HFFc6 (cell line): ENCODE measurements at regions not wholly inside any gene's neighbourhood (a gene's known extent, or its start where the extent isn't known, plus 50 kb on each side); places are given as distances from the start of the nearest gene placed in this dataset.

Source experiments
- DNase-seq: peaks from one replicate; pipeline ENCODE4 v3.0.0-alpha.2; 2018
- H3K27ac Mint-ChIP-seq: 2 replicates; pipeline ENCODE4 v1.8.0; 2020; ENCODE audit warnings: mild to moderate bottlenecking, mixed read lengths
- H3K27me3 Mint-ChIP-seq: 2 replicates; pipeline ENCODE4 v1.8.0; 2021; ENCODE audit warnings: mild to moderate bottlenecking, moderate library complexity, mixed read lengths; ENCODE audit not compliant: insufficient read depth
- H3K36me3 Mint-ChIP-seq: 2 replicates; pipeline ENCODE4 v1.8.0; 2021; ENCODE audit warnings: low read depth, mixed read lengths
- H3K4me1 Mint-ChIP-seq: 2 replicates; pipeline ENCODE4 v1.8.0; 2020; ENCODE audit warnings: low read depth, mixed read lengths
- H3K4me3 Mint-ChIP-seq: 2 replicates; pipeline ENCODE4 v1.8.0; 2020; ENCODE audit warnings: mild to moderate bottlenecking, moderate library complexity, mixed read lengths
- H3K9me3 Mint-ChIP-seq: 2 replicates; pipeline ENCODE4 v1.8.0; 2020; ENCODE audit warnings: mild to moderate bottlenecking, mixed read lengths
- CTCF ChIP-seq: fragments of 200-600 bp; sonication (generic); IDR thresholded peaks from 2 replicates; pipeline ENCODE4 v1.5.0; 2021; ENCODE audit warnings: antibody characterized with exemption, mild to moderate bottlenecking

- TF ChIP-seq CTCF: no peak
- no peaks in the 10 kb centered on the region for H3K9me3 Mint-ChIP-seq
These were observed 484.7 kb downstream of the LRIG3 start for GRCh38 chr12:58435647-58436046.

DNA sequence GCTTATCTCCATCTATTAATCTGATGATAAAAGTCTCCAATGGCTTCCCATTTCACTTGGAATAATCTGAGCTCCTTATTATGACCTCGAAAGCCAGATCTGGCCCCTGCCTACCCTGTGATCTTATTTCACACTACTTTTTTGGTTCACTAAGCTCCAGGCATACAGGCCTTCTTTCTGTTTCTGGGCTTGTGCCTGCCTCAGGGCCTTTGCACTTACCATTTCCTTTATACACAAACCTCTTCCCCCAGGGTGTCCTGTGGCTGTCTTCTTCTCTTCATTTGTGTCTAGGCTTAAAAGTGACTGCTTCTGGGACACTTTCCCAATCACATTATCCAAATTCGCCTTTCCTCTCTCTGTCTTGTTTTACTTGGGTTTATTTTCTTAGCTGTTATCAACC is 478.8 kb downstream of the LRIG3 start:
- peaks cover 9% of the 10 kb centered on the region for H3K4me1 Mint-ChIP-seq
- no peaks in the 10 kb centered on the region; the same call in 1 of the 2 replicates for H3K36me3 Mint-ChIP-seq
- DNase-seq: no peak
- H3K4me3 Mint-ChIP-seq: no peak overlapping the region
- no peak overlapping the region for H3K27ac Mint-ChIP-seq
- H3K27me3 Mint-ChIP-seq: no peaks in the 10 kb centered on the region
- no peak for TF ChIP-seq CTCF
- H3K9me3 Mint-ChIP-seq: no peaks in the 10 kb centered on the region

More at GRCh38 chr12:58435647-58436046, 484.7 kb downstream of the LRIG3 start:
- Mint-ChIP-seq H3K4me3 (no peak overlapping the region), H3K36me3 (no peaks in the 10 kb centered on the region), H3K27me3 (no peaks in the 10 kb centered on the region), H3K4me1 (peaks cover 52% of the 10 kb centered on the region), H3K27ac (no peak overlapping the region)
- no peak for DNase-seq

GRCh38 chr12:58443273-58443980 is 476.9 kb downstream of the LRIG3 start:
- H3K36me3 Mint-ChIP-seq: no peaks in the 10 kb centered on the region; the same call in 1 of the 2 replicates
- H3K27ac Mint-ChIP-seq: no peak overlapping the region
- no peak overlapping the region for H3K4me3 Mint-ChIP-seq
- H3K4me1 Mint-ChIP-seq: no peaks in the 10 kb centered on the region
- no peaks in the 10 kb centered on the region for H3K9me3 Mint-ChIP-seq
- TF ChIP-seq CTCF: peak; percentile 84
- peak; percentile 24 for DNase-seq
- no peaks in the 10 kb centered on the region for H3K27me3 Mint-ChIP-seq

DNA sequence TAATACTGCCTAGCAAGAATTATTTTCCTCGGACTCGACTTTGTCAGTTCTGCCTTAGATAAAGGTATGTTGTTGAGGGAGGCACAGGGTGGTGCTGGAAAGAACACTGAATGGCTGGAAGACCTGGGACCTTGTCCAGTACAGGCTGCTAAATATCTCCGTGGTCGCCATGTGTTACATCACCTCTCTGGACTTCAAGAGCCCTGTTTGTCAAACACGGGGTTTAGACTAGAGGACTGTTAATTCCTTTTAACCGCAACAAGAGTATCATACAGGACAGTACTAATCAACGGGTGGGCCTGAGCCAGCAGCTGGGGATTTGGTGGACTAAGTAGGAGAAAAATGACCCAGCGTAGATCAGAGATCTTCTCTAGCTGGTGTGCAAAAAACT is 476.3 kb downstream of the LRIG3 start:
- no peak overlapping the region for H3K27ac Mint-ChIP-seq

GRCh38 chr12:58450868-58451482 is 469.3 kb downstream of the LRIG3 start:
- no peak for DNase-seq
- Mint-ChIP-seq H3K27ac (no peak overlapping the region), H3K36me3 (no peaks in the 10 kb centered on the region), H3K9me3 (no peaks in the 10 kb centered on the region), H3K4me1 (peaks cover 26% of the 10 kb centered on the region), H3K4me3 (no peak overlapping the region), H3K27me3 (no peaks in the 10 kb centered on the region)
- no peak for TF ChIP-seq CTCF

More for the DNA sequence above, 476.3 kb downstream of the LRIG3 start:
- no peaks in the 10 kb centered on the region for H3K9me3 Mint-ChIP-seq
- H3K27me3 Mint-ChIP-seq: no peaks in the 10 kb centered on the region
- no peak for TF ChIP-seq CTCF
- H3K36me3 Mint-ChIP-seq: no peaks in the 10 kb centered on the region; the same call in 1 of the 2 replicates
- H3K4me1 Mint-ChIP-seq: no peaks in the 10 kb centered on the region
- DNase-seq: no peak
- H3K4me3 Mint-ChIP-seq: no peak overlapping the region
